ENCODE measurements at regions not wholly inside any gene's neighbourhood (a gene's known extent, or its start where the extent isn't known, plus 50 kb on each side); places are given as distances from the start of the nearest gene placed in this dataset.
"Not testable (repeated sequence)": the region's sequence is repeated elsewhere in the genome, so short reads cannot be mapped to it uniquely, and the experiment has no call there.

DNA sequence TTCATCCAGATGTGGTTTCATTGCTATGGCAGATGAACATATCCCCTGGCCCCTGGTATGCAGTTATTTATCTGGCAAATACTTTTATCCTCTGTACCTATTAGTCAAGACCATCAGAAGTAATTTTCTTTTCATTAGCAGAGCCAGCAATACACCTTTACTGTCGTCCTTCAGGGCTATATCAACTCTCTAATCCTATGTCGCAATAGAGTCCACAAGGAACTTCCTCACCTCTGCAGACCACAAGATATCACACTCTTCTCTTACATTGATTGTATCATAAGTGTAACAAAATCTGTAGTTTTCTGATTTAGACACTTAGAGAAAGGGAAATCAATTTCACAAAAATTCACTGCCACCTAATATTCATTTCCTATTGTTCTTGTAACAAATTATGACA is 252.9 kb upstream of the DCC start:
- no peak for DNase-seq

DNA sequence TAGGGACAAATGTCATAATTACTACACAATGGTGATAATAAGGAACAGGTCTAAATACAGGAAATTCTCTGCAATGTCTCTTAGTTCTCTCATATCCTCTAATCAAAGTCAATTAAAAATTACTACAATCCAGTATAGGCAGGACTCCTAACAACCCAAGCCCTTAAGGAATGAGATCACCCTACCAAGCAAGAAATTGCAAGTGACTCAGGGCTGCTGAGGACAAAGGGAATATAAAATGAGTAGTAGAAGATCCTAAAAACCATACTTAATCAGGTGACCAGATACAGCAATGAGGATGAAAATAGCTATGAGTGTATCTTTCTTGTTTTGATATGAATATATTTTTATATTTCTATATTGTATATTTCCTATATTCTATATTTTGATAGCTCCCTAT is 250.0 kb upstream of the DCC start:
- no peak for DNase-seq

DNA sequence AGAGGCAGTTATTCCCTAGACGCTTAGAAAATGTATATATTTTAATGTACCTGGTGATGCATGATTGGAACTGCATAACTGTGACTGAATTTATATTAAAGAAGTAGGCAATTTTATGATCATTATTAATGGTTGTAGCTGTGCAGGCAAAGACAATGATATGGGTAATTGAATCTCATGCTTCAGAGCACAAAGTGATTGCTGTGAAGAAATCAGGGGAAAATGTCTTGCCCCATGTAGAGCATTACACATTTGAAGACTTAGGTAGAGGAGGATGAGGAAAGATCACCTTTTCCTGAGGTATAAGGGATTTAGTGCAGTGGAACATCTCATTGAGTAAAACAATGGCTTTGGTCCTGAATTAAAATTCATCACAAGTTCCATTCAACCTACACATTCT is 246.8 kb upstream of the DCC start:
- DNase-seq, result no peak

DNA sequence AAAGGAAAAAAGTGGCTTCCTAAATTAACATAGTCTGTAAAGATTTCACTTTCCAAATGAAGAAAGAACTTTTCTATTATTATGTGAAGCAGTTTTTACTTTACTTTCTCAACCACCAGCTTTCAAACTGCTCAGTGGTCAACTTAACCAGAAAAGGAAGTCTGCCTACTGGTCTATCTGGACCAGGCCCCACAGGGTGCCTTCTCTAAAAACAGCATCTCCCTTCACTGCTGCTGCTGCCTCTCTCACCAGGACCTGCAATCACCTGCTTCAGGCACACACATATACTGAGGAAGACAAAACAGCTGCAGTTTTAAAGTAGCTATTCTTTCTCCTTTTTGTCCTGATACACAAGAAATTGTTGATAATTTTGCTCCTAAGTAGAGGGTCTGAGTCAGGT is 221.3 kb upstream of the DCC start:
- DNase-seq, result no peak

DNA sequence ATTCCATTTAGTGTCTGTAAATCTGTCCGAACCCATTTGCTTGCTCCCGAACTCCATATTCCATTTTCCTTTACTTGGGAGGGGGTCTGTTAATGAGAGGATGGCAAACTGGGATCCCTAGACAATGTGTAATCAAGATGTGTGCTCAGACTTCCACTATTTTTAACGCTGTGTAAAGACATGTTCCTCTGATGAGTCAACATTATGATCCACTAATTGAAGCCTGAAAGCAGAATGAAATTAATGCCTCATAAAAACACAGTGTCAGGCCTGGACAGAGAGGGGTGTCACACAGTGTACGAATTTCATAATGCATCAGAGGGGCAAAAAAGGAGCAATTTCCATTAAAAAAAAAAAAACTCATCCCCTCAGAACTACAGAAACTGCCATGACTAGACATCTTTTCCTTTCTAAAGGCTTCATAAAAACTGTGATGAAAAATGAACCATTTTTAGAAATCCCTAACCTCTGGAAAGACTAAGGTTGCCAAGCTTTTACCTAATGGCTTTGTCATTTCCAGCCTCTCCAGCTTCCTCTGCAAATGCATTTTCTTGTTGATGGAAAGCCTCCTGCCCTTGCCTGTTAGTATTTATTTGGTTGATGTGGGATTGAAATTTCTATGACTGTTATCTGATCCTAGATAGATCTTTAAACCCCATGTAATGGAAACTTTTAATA is 209.2 kb upstream of the DCC start:
- DNase-seq, result no peak

DNA sequence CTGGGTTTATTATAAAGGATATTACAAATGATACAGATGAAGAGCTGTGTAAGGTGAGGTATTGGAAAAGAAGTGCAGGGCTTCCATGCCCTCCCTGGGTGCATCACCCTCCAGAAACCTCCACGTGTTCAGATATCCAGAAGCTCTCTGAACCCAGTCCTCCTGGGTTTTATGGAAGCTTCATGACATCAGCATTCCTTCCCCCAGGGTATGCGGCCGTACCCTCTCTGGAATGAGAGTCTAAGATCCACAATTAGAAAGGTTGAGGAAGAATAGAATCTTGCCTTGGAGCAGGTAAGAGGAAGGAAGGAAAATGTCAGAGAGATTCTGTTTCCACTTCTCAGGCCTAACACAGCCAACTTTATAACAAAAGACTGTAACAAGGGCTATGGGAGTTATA is 208.2 kb upstream of the DCC start:
- DNase-seq, result no peak

DNA sequence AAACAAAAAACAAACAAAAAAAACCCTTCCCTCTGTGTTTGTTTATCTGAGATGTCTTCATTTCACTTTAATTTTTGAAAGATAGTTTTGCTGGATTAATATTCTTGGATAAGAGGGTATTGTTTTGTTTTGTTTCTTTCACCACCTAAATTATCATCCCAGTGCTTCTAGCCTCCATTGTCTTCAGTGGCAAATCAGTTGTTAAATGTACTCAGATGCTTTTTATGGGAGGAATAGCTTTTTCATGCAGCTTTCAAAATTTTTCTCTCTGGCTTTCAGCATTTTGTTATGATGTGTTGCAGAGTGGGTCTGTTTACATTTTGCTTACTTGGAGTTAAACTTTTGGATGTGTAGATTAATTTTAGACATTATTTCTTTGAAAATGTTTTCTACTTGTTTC is 203.5 kb upstream of the DCC start:
- no peak for DNase-seq

DNA sequence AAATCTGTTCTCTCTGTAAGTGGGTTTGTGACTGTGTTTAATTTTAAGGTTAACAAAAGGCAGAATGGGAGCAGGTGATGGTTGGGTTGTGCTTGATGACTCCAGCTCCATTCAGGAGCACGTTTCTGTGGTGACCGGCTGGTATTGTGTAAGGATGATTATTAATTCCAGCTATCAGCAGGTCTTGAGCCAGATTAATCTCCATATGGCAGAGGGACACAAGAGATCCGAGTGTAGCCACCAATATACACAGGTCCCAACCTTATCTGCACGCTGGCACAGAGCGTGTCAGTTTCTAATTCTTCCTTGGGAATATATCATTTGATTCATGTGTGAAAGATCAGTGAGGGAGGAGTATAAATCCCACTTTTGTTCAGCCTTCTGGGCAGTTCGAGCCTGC is 199.0 kb upstream of the DCC start:
- DNase-seq, result no peak

DNA sequence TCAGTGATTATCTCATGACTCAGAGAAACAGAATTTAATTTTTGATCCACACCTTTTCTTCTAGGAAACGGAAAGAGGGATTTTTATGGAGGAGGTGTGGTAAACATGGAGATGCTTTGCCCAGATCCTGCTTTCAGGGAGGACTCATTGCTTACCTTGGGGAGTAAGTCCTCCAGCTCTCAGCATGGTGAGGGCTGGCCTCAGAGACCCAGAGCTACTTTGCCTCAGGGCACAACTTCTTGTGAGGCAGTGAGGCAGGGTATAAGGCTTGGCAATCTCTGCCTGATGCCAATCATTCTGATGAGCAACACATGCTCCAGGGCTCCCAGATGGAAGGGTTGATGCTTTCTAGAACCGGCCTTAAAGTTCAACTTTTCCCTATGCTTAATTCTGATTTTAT is 189.9 kb upstream of the DCC start:
- no peak for DNase-seq

DNA sequence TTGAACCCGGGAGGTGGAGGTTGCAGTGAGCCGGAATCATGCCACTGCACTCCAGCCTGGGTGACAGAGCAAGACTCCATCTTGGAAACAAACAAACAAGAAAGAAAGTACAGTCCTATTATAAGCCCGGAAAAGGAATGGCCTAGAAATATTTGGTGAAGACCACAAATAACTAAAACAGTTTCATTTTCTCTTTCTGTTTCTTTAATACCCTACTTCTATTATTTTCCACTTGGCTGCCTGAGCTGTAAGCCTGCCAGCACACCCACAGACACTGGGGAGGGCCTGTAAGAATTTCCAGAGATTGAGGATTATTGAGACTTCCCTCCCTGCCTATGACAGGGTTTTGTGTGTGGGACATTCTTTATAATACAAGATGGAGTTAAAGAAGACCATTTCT is 188.0 kb upstream of the DCC start:
- no peak for DNase-seq

DNA sequence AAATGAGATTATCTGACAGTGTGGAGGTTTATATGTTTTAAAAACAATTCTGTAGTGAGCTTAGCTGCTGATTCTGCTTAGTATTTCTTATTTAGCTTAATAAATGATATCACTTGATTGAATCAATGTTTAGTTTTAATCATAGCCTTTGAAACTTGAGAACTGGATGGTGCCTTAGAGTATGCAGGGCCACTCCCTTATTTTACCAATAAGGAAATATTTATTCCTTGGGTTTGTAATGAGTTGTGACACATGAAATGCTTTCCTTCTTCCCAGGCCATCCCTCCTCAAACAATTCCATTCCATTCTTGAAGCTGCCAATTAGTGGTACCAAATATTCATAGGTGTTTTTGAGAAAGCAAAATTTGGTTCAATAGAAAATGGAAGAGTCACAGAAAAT is 183.8 kb upstream of the DCC start:
- no peak for DNase-seq

DNA sequence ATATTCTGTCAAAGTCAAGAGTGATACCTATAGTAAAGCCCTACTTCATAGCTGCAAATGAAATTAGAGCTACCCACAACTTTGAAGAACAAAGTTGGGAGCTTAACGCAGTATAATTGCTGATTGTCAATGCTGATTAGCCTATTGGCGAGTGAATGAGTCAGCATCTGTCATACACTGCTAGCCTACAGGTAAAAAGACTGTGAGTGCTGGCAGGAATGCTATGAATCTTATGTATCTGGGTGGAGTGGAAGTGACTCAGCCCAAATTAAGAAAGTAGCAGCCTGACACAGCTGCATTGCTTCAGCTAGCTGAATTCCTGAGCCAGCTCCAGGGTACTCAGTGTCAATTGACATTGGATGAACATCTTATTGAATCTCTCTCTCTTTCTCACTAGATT is 179.4 kb upstream of the DCC start:
- DNase-seq, result no peak

DNA sequence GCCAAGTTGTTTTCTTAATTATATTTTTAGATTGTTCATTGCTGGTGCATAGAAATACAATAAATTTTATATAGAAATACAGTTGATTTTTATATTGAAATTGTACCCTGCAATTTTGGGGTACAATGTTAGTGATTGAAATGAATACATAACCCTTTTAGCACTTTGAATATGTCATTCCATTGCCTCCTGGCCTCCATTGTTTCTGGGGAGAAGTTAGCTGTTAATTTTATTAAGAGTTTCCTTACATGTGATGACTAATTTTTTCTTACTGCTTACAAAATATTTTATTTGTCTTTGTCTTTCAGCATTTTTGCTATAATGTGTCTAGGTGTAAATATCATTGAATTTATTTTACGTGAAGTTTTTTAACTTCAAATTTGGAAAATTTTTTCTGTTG is 176.5 kb upstream of the DCC start:
- no peak for DNase-seq

DNA sequence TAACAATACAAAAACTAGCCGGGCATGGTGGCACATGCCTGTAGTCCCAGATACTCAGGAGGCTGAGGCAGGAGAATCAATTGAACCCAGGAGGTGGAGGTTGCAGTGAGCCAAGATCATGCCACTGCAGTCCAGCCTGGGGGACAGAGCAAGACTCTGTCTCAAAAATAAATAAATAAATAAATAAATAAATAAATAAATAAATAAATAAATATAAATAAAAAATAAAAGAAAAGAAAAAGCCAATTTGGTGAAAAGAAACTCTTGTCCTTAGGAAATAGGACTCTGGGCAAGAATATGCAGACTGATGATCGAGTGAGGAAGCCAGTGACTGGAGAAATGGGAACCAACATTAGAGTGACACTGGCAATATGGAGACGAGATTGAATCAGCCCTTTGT is 171.9 kb upstream of the DCC start:
- DNase-seq, result not testable (repeated sequence)

DNA sequence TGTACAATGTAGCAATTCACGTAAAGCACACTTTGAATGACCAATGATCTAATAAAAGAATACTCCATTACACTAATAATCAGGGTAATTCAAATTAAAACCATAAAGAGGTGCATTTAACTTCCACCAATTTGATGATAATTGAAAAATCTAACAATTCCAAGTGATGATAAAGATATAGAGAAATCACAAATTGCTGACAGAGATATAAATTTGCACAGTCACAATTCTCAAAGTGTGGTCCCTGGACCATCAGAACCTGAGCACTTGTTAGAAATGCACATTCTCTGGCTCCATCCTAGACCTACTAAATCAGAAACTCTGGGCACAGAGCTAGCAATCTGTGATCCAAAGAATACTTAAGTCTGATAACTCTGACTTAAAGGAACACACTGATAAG is 165.8 kb upstream of the DCC start:
- DNase-seq, result no peak

DNA sequence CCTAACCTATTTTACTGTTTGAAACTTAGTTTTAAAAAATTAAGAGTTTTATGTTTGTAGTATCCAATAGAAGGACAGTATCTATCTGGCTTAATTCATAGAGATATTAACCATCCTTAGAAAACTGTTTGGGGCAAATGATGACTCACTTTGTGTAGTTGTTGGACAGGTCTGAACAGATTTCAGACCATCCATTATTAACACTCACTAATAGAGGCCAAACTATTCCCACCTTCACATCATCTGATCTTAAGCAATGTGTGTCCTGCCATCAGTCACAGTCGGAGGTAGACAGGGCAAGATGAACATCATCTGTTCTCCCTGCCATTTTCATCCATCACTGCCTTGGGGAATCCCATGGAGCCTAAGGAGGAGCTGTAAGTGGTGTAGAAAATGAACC is 164.6 kb upstream of the DCC start:
- no peak for DNase-seq

DNA sequence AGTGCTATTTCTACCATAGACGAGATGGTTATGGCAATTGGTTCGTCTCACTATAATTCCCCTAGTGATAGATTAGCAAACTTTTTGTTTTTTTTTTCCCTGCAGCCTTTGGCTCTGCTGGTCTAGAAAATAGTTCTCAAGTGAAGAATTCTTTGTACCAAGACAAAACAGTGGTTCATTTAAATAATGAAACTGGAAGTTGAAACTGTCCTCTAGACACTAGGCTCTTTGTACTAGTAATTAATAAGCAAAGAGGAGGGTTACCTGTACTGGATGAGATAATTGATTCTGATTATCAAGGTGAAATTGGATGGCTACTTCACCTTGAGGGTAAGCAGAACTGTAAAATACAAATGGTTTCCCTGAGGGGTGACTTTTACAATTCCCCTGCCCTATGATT is 156.9 kb upstream of the DCC start:
- DNase-seq, result no peak

DNA sequence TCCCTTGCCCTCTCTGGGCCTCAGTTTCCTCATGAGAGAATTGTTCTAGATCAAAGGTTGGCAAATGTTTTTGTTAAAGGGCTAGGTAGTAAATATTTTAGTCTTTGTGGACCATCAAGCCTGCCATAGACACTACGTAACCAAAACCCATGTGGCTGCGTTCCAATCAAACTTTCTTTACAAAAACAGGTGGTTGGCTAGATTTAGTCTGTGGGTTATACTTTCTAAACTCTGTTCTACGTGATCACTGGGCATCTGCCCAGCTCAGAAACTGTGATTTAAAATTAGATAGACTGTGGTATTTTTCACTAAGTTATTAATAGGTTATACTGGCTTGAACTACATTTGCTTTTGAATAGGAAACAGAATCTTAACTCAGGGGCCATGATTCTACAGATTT is 149.8 kb upstream of the DCC start:
- no peak for DNase-seq

DNA sequence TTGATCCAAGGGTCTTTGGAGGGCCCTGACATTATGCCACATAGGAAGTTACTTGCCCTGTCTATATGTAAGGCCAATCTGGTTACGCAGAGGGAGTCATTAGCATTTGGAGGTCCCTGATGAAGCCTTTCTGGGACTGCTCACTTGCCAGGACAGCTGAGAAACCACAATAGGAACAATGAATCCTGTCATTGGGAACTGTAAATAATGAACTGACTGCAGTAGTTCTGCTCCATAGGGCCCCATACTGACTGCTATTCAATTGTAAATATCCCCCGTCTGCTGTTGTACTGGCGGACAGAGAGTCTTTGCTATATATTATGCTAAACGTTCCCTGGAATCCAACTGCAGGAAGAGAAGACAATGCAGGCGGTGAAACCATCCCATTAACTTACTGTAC is 149.4 kb upstream of the DCC start:
- DNase-seq, result no peak

DNA sequence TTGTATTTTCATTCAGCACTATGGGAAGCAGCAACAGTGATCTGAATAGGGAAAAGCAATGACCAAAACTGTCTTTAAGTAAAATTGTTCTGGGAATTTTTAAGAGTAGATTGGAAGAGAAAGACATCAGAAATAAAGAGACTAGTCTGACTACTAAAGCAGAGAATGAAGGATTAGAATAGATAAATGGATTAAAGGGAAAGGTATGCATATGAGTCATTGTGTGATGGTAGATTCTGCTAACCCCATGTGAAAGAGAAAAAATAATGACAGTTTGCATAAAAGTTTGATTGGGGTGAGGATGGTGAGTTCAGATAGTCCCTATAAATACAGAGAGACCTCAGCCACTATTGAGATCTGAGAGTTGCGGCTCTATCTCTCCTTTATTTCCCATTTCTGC is 139.6 kb upstream of the DCC start:
- DNase-seq, result no peak

DNA sequence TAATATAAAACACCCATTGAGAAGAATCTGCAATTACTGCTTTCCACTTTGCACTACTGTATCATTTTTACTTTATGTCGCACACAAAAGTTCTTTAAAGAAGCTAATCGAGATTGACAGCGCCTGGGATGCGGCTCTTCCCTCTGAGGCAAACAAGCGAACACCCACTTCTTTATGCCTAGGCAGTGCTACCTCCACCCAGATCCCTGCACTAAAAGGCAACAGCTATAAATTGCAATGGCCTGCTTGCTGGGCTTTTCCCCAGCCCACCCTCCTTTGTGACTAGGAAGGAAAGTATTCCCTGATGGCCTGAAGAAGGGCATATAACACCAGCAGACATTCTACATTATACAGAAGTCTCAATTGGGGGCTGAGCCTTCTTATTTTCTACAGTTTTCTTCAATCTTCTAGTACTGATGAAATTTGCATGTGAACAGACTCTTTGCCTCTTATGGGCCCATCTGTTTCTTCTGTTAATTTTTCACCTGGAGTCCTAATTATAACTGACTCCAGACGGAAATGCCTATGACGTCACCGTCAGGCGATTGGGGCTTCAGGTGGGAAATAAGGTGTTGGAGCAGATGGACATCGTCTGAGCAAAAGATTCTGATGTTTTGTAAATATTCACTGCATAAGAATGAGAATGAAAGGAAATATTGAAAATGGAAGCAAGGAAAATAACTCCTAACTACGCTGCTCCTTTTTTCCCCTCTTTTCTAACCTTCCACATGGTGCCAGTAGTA is 138.9 kb upstream of the DCC start:
- DNase-seq, result no peak

DNA sequence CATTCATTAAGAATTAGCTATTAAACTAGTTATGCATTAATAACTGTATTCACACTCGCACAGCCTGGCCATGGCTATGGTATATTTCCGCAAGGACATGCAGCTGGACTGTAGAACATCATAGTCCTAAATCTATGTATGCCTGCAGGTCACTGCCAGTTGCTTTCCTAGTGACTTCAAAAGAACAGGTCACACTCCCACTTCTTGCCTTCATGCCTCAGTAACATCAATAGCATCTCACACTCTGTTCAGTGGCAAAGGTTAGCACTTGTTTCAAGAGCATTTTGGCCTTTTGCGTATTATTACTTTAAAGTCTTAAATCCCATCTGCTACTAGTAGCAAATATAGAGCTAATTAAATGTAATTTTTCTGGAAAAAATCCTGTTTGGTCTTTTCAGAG is 131.4 kb upstream of the DCC start:
- no peak for DNase-seq

DNA sequence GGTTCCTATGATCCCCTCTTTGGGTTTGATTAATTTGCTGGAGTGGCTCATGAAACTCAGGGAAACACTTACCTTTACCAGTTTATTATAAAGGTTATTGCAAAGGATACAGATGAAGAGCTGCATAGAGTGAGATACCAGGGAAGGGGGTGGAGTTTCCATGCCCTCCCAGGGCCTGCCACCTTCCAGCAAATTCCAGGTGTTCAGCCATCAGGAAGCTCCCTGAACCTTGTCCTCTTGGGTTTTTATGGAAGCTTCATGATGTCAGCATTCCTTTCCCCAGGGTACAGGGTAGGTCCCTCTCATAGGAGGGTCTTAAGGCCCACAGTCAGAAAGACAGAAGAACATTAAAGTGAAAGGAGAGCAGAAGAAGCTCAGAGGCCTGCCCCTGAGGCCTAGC is 123.9 kb upstream of the DCC start:
- no peak for DNase-seq

DNA sequence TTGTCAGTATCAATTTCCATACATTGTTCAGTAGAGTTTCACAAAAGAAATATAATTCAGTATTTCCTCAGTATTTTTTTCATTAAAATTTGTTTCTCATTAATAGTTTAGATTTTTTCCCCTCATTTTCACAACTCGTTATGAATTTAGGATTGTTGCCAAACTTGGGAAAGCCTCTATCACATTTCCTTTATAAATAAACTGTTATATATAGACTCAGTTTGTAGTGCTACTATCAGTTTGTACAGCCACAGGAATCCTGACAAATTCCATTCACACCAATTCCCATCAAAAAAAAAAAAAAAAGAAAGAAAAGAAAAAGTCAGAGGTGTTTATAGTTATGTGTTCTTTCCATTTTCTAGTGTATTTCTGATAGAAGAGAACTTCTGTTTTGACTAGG is 123.3 kb upstream of the DCC start:
- no peak for DNase-seq

DNA sequence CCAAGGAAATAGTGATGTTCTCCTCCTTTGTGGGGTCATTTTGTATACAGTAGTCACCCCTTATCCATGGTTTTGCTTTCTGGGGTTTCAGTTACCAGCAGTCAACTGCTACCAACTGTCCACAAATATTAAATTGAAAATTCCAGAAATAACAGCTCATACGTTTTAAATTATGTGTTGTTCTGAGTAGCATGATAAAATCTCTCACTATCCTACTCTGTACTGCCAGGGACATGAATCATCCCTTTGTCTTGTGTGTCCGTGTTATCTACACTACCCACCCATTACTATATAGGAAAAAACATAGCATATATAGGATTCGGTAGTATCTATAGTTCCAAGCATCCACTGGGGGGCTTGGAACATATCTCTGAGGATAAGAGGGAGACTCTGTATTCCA is 120.9 kb upstream of the DCC start:
- DNase-seq, result no peak

Measured in right forelimb (tissue), 1 donor.